HepG2 (cell line): ENCODE measurements at regions not wholly inside any gene's neighbourhood (a gene's known extent, or its start where the extent isn't known, plus 50 kb on each side); places are given as distances from the start of the nearest gene placed in this dataset.
A peak's percentile ranks its signal among the peaks of the same experiment; 100 is the strongest.

Experiments used
- ATAD3A ChIP-seq: sonication (generic); formaldehyde crosslinking; IDR thresholded peaks from 2 replicates; pipeline ENCODE4 v1.4.0; 2020; ENCODE audit warnings: missing genetic modification reagents
- BCL6 ChIP-seq: IDR thresholded peaks from 2 replicates; pipeline ENCODE4 v1.6.1; 2016; ENCODE audit warnings: missing genetic modification reagents, missing compliant biosample characterization
- EP300 ChIP-seq, 3 experiments: sonication (generic) in 1 of 3; formaldehyde crosslinking in 1 of 3; IDR thresholded peaks; 2 replicates each; pipeline versions ENCODE4 v1.5.1 to v1.6.1; 2011 to 2020; ENCODE audit warnings: low read depth in 2 of 3, low read length in 2 of 3, borderline replicate concordance in 1 of 3, improper control_type of control experiment in 1 of 3, mild to moderate bottlenecking in 1 of 3, missing genetic modification reagents in 1 of 3, moderate library complexity in 1 of 3
- FOSL2 ChIP-seq: sonication (generic); formaldehyde crosslinking; IDR thresholded peaks from 2 replicates; pipeline ENCODE4 v1.4.0; 2020; ENCODE audit warnings: missing genetic modification reagents
- MXD4 ChIP-seq: IDR thresholded peaks from 2 replicates; pipeline ENCODE4 v1.6.1; 2016; ENCODE audit warnings: mild to moderate bottlenecking, missing biosample characterization, missing genetic modification reagents
- POLR2AphosphoS5 ChIP-seq: IDR thresholded peaks from 2 replicates; pipeline ENCODE4 v1.6.1; 2012; ENCODE audit warnings: low read depth, low read length
- SP140L ChIP-seq: sonication (generic); formaldehyde crosslinking; IDR thresholded peaks from 2 replicates; pipeline ENCODE4 v1.4.0; 2020; ENCODE audit warnings: missing genetic modification reagents, borderline replicate concordance
- THAP11 ChIP-seq: IDR thresholded peaks from 2 replicates; pipeline ENCODE4 v1.6.1; 2016; ENCODE audit warnings: missing biosample characterization, missing genetic modification reagents
- THYN1 ChIP-seq: sonication (generic); formaldehyde crosslinking; IDR thresholded peaks from 2 replicates; pipeline ENCODE4 v1.8.1; 2023; ENCODE audit warnings: low read depth, mild to moderate bottlenecking, moderate library complexity, missing genetic modification reagents, borderline replicate concordance
- ZBTB38 ChIP-seq: sonication (generic); formaldehyde crosslinking; IDR thresholded peaks from 2 replicates; pipeline ENCODE4 v1.5.1; 2020; ENCODE audit warnings: mild to moderate bottlenecking, missing genetic modification reagents
- ZFP90 ChIP-seq: sonication (generic); formaldehyde crosslinking; IDR thresholded peaks from 2 replicates; pipeline ENCODE4 v1.8.0; 2022; ENCODE audit warnings: missing genetic modification reagents, mild to moderate bottlenecking, inconsistent platforms, borderline replicate concordance
- ZNF331 ChIP-seq: sonication (generic); formaldehyde crosslinking; IDR thresholded peaks from 2 replicates; pipeline ENCODE4 v1.4.0; 2020; ENCODE audit warnings: missing genetic modification reagents
- ZNF34 ChIP-seq: sonication (generic); formaldehyde crosslinking; IDR thresholded peaks from 2 replicates; pipeline ENCODE4 v1.4.0; 2020; ENCODE audit warnings: mild to moderate bottlenecking, missing genetic modification reagents, borderline replicate concordance
- TF ChIP-seq, protein P1 (sequence below): sonication (generic); formaldehyde crosslinking; IDR thresholded peaks from 2 replicates; pipeline ENCODE4 v1.4.0; 2020; ENCODE audit warnings: missing genetic modification reagents, borderline replicate concordance
- TF ChIP-seq, protein P2 (sequence below): sonication (generic); formaldehyde crosslinking; IDR thresholded peaks from 2 replicates; pipeline ENCODE4 v1.8.0; 2022; ENCODE audit warnings: low read depth, missing genetic modification reagents
- TF ChIP-seq, protein P3 (sequence below): sonication (generic); formaldehyde crosslinking; IDR thresholded peaks from 2 replicates; pipeline ENCODE4 v1.5.1; 2020; ENCODE audit warnings: mild to moderate bottlenecking, moderate library complexity, missing genetic modification reagents
- TF ChIP-seq, protein P4 (sequence below): sonication (generic); formaldehyde crosslinking; IDR thresholded peaks from 2 replicates; pipeline ENCODE4 v1.4.0; 2020; ENCODE audit warnings: missing genetic modification reagents
- TF ChIP-seq, protein P5 (sequence below): IDR thresholded peaks from 2 replicates; pipeline ENCODE4 v1.6.1; 2016; ENCODE audit warnings: low read depth, control low read depth

DNA sequence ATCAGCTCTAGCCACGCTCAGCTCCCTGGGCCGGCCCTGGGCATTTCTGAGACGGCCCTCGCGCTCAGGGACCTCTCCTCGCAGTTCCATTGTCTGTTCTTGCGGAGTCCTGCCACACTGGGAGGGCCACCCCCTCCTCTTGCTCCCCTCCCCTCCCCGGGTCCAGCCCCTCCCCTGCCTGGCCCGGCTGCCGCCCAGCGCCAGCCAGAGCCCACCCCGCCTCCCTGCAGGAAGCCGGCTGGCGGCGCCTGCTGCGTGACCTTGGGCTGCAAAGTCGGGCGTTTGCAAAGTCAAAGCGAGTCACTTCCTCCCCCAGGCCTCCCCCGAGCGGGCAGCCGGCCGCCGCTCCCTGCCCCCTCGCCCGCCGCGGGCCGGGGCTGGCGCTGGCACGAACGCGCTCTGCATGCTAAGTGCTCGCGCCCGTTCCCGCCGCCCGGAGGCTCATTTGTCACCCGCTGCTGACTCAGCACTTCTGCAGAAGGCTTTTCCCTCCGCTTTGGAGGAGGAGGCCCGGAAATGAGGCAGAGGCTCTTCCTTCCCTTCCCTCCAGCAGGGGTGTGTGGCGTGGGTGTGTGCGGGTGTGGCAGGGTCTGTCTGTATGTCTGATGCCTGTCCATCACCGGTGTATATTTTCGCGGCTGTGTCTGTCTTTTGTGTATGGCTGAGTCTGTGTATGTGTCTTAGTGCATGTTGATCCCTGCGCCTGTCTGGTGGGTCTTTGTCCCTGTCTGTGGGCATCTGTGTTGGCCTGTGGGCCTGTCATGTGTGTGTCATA lies 72.0 kb downstream of the IRF2BPL start (continued):
- TF ChIP-seq, protein P1, sequence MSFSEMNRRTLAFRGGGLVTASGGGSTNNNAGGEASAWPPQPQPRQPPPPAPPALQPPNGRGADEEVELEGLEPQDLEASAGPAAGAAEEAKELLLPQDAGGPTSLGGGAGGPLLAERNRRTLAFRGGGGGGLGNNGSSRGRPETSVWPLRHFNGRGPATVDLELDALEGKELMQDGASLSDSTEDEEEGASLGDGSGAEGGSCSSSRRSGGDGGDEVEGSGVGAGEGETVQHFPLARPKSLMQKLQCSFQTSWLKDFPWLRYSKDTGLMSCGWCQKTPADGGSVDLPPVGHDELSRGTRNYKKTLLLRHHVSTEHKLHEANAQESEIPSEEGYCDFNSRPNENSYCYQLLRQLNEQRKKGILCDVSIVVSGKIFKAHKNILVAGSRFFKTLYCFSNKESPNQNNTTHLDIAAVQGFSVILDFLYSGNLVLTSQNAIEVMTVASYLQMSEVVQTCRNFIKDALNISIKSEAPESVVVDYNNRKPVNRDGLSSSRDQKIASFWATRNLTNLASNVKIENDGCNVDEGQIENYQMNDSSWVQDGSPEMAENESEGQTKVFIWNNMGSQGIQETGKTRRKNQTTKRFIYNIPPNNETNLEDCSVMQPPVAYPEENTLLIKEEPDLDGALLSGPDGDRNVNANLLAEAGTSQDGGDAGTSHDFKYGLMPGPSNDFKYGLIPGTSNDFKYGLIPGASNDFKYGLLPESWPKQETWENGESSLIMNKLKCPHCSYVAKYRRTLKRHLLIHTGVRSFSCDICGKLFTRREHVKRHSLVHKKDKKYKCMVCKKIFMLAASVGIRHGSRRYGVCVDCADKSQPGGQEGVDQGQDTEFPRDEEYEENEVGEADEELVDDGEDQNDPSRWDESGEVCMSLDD = no peak
- TF ChIP-seq BCL6 (CRISPR knock-in tag) (peak; percentile 60; the same call in 1 of the 2 replicates), POLR2AphosphoS5 (peak; percentile 32), SP140L (CRISPR knock-in tag) (no peak), ATAD3A (no peak), ZBTB38 (CRISPR knock-in tag) (peak; percentile 82), ZFP90 (no peak; the same call in 1 of the 2 replicates), EP300 (IDR thresholded peaks at IDR 0.05; ENCODE audit: low read depth in 2 of 2, low read length in 2 of 2) (peak in 1 of 2 experiments; percentile 47; a peak in 1 of 4 replicates), EP300 (CRISPR knock-in tag; IDR thresholded peaks at IDR 0.05; ENCODE audit: borderline replicate concordance) (no peak; the same call in none of the 2 replicates), ZNF331 (CRISPR knock-in tag) (peak; percentile 20; the same call in 1 of the 2 replicates), THYN1 (CRISPR knock-in tag) (no peak), ZNF34 (CRISPR knock-in tag) (no peak), MXD4 (CRISPR knock-in tag) (0 out of 2 replicates have a peak, but pooled peaks have one; percentile 24), FOSL2 (CRISPR knock-in tag) (peak; percentile 46; the same call in 1 of the 2 replicates), THAP11 (peak; percentile 58)
- TF ChIP-seq, protein P2, sequence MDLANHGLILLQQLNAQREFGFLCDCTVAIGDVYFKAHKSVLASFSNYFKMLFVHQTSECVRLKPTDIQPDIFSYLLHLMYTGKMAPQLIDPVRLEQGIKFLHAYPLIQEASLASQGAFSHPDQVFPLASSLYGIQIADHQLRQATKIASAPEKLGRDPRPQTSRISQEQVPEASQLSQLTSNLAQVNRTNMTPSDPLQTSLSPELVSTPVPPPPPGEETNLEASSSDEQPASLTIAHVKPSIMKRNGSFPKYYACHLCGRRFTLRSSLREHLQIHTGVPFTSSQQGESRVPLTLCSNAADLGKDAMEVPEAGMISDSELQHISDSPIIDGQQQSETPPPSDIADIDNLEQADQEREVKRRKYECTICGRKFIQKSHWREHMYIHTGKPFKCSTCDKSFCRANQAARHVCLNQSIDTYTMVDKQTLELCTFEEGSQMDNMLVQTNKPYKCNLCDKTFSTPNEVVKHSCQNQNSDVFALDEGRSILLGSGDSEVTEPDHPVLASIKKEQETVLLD (CRISPR knock-in tag) = peak; percentile 88
- TF ChIP-seq, protein P3, sequence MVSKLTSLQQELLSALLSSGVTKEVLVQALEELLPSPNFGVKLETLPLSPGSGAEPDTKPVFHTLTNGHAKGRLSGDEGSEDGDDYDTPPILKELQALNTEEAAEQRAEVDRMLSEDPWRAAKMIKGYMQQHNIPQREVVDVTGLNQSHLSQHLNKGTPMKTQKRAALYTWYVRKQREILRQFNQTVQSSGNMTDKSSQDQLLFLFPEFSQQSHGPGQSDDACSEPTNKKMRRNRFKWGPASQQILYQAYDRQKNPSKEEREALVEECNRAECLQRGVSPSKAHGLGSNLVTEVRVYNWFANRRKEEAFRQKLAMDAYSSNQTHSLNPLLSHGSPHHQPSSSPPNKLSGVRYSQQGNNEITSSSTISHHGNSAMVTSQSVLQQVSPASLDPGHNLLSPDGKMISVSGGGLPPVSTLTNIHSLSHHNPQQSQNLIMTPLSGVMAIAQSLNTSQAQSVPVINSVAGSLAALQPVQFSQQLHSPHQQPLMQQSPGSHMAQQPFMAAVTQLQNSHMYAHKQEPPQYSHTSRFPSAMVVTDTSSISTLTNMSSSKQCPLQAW (CRISPR knock-in tag) = peak; percentile 14; the same call in 1 of the 2 replicates
- TF ChIP-seq, protein P4, sequence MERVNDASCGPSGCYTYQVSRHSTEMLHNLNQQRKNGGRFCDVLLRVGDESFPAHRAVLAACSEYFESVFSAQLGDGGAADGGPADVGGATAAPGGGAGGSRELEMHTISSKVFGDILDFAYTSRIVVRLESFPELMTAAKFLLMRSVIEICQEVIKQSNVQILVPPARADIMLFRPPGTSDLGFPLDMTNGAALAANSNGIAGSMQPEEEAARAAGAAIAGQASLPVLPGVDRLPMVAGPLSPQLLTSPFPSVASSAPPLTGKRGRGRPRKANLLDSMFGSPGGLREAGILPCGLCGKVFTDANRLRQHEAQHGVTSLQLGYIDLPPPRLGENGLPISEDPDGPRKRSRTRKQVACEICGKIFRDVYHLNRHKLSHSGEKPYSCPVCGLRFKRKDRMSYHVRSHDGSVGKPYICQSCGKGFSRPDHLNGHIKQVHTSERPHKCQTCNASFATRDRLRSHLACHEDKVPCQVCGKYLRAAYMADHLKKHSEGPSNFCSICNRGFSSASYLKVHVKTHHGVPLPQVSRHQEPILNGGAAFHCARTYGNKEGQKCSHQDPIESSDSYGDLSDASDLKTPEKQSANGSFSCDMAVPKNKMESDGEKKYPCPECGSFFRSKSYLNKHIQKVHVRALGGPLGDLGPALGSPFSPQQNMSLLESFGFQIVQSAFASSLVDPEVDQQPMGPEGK (CRISPR knock-in tag) = peak; percentile 91
- TF ChIP-seq, protein P5, sequence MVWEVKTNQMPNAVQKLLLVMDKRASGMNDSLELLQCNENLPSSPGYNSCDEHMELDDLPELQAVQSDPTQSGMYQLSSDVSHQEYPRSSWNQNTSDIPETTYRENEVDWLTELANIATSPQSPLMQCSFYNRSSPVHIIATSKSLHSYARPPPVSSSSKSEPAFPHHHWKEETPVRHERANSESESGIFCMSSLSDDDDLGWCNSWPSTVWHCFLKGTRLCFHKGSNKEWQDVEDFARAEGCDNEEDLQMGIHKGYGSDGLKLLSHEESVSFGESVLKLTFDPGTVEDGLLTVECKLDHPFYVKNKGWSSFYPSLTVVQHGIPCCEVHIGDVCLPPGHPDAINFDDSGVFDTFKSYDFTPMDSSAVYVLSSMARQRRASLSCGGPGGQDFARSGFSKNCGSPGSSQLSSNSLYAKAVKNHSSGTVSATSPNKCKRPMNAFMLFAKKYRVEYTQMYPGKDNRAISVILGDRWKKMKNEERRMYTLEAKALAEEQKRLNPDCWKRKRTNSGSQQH (CRISPR knock-in tag) = no peak
